LNCAP (cell line): ENCODE measurements at regions not wholly inside any gene's neighbourhood (a gene's known extent, or its start where the extent isn't known, plus 50 kb on each side); places are given as distances from the start of the nearest gene placed in this dataset.

Source experiments
- CTCF ChIP-seq: fragments of 450-650 bp; IDR thresholded peaks from 2 replicates; pipeline ENCODE4 v1.5.1; 2017; ENCODE audit warnings: mild to moderate bottlenecking

GRCh38 chr6:94133106-94133505, 713.7 kb upstream of the EPHA7 start:
- TF ChIP-seq CTCF, result no peak

GRCh38 chr6:94131271-94131670, 711.9 kb upstream of the EPHA7 start:
- TF ChIP-seq CTCF, result no peak

- TF ChIP-seq CTCF, result no peak
Observed at GRCh38 chr6:94130478-94130877, 711.1 kb upstream of the EPHA7 start.

- no peak for TF ChIP-seq CTCF
Observed at GRCh38 chr6:94129926-94130325, 710.6 kb upstream of the EPHA7 start.

GRCh38 chr6:94127716-94128115, 708.4 kb upstream of the EPHA7 start:
- TF ChIP-seq CTCF, result no peak

GRCh38 chr6:94124333-94124732, 705.0 kb upstream of the EPHA7 start:
- TF ChIP-seq CTCF, result no peak

- no peak for TF ChIP-seq CTCF
Observed at GRCh38 chr6:94121094-94121493, 701.7 kb upstream of the EPHA7 start.

GRCh38 chr6:94099072-94099471, 679.7 kb upstream of the EPHA7 start:
- TF ChIP-seq CTCF, result no peak
